ENCODE measurements at regions not wholly inside any gene's neighbourhood (a gene's known extent, or its start where the extent isn't known, plus 50 kb on each side); places are given as distances from the start of the nearest gene placed in this dataset.
"Not testable (repeated sequence)": the region's sequence is repeated elsewhere in the genome, so short reads cannot be mapped to it uniquely, and the experiment has no call there.

GRCh38 chr10:37035853-37036252 is 89.5 kb upstream of the ANKRD30A start:
- no peaks in the 10 kb centered on the region for H3K36me3 ChIP-seq
- H3K4me3 ChIP-seq = no peak overlapping the region
- ATAC-seq (ENCODE audit: low FRiP score in 2 of 2) (no peak), DNase-seq (no peak)
- H3K4me1 ChIP-seq = no peaks in the 10 kb centered on the region
- WGBS, 2 donors = 13 to 14% methylated on average over 1 of the region's 1 CpG
- no peak overlapping the region for H3K27ac ChIP-seq
- H3K27me3 ChIP-seq = no peaks in the 10 kb centered on the region
- H3K9me3 ChIP-seq = no peaks in the 10 kb centered on the region
- TF ChIP-seq POLR2A (IDR thresholded peaks at IDR 0.05) (no peak), POLR2AphosphoS5 (IDR thresholded peaks at IDR 0.05) (no peak), EP300 (IDR thresholded peaks at IDR 0.05) (no peak)
- TF ChIP-seq, protein P1, sequence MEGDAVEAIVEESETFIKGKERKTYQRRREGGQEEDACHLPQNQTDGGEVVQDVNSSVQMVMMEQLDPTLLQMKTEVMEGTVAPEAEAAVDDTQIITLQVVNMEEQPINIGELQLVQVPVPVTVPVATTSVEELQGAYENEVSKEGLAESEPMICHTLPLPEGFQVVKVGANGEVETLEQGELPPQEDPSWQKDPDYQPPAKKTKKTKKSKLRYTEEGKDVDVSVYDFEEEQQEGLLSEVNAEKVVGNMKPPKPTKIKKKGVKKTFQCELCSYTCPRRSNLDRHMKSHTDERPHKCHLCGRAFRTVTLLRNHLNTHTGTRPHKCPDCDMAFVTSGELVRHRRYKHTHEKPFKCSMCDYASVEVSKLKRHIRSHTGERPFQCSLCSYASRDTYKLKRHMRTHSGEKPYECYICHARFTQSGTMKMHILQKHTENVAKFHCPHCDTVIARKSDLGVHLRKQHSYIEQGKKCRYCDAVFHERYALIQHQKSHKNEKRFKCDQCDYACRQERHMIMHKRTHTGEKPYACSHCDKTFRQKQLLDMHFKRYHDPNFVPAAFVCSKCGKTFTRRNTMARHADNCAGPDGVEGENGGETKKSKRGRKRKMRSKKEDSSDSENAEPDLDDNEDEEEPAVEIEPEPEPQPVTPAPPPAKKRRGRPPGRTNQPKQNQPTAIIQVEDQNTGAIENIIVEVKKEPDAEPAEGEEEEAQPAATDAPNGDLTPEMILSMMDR (IDR thresholded peaks at IDR 0.05) = no peak

- WGBS, 2 donors = 40 to 44% methylated on average over 2 of the region's 2 CpGs
- Histone ChIP-seq H3K9me3 (no peaks in the 10 kb centered on the region), H3K36me3 (no peaks in the 10 kb centered on the region), H3K27ac (no peak overlapping the region), H3K4me3 (no peak overlapping the region), H3K27me3 (no peaks in the 10 kb centered on the region), H3K4me1 (no peaks in the 10 kb centered on the region)
- DNase-seq (no peak), ATAC-seq (ENCODE audit: low FRiP score in 2 of 2) (no peak)
- TF ChIP-seq POLR2AphosphoS5 (IDR thresholded peaks at IDR 0.05) (no peak), EP300 (IDR thresholded peaks at IDR 0.05) (no peak), POLR2A (IDR thresholded peaks at IDR 0.05) (no peak)
- TF ChIP-seq, protein P1 (IDR thresholded peaks at IDR 0.05) = no peak
Measured at GRCh38 chr10:37015498-37015897, 109.9 kb upstream of the ANKRD30A start.

GRCh38 chr10:37010741-37011140 is 114.7 kb upstream of the ANKRD30A start:
- no peak for ATAC-seq (ENCODE audit: low FRiP score in 2 of 2)
- Histone ChIP-seq H3K27me3 (no peaks in the 10 kb centered on the region), H3K4me1 (no peaks in the 10 kb centered on the region), H3K4me3 (no peak overlapping the region), H3K9me3 (no peaks in the 10 kb centered on the region), H3K36me3 (no peaks in the 10 kb centered on the region), H3K27ac (no peak overlapping the region)
- TF ChIP-seq POLR2A (IDR thresholded peaks at IDR 0.05) (no peak), EP300 (IDR thresholded peaks at IDR 0.05) (no peak), POLR2AphosphoS5 (IDR thresholded peaks at IDR 0.05) (no peak)
- TF ChIP-seq, protein P1 (IDR thresholded peaks at IDR 0.05) = no peak
- DNase-seq = no peak
- 74 to 93% methylated on average over 7 of the region's 7 CpGs for WGBS, 2 donors

DNA sequence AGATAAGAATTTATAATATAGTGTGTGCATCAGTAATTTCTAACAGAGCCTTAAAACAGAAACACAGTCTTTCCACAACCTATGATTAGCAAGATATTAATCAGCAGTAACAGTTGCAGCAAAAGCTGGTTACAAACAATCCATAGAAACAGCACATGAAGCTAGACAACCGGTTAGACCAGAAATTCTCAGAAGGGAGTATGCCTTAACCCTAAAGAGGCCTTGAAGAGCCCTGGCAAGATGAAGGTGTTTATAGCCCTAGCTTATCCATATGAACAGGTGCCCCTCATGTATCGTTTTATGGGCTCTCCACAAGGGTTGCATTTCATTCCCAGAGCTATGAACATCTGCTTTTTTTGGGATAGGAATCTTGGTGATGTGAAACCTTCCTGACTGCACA is 117.1 kb upstream of the ANKRD30A start:
- H3K4me3 ChIP-seq; H3K27ac ChIP-seq; H3K36me3 ChIP-seq; ATAC-seq (ENCODE audit: low FRiP score in 2 of 2); H3K4me1 ChIP-seq; H3K9me3 ChIP-seq; H3K27me3 ChIP-seq; DNase-seq: not testable (repeated sequence)
- 65 to 73% methylated on average over 2 of the region's 2 CpGs for WGBS, 2 donors

DNA sequence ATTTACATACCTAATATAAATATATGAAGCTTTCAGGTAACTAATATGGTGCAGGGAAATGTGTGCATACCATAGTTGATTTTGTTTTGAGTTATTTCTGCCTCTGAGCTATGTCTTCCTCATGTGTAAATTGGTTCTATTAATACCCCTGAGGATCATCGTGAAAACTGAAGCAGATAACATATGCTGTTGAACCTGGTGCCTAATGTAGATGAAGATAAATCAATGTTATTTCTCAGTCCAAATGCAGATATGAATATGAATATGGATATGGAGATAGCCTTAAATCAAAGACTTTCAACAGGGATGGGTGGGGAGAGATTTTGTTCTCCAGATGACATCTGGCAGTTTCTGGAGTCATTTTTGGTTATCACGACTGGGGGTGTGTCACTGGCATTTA is 122.3 kb upstream of the ANKRD30A start:
- no peak for TF ChIP-seq EP300 (IDR thresholded peaks at IDR 0.05)
- TF ChIP-seq POLR2AphosphoS5 (IDR thresholded peaks at IDR 0.05) = no peak
- TF ChIP-seq, protein P1 (IDR thresholded peaks at IDR 0.05) = no peak
- TF ChIP-seq POLR2A (IDR thresholded peaks at IDR 0.05) = no peak
- H3K27me3 ChIP-seq = no peaks in the 10 kb centered on the region
- no peaks in the 10 kb centered on the region for H3K4me1 ChIP-seq
- H3K36me3 ChIP-seq = no peaks in the 10 kb centered on the region
- no peak overlapping the region for H3K4me3 ChIP-seq
- H3K9me3 ChIP-seq = no peaks in the 10 kb centered on the region
- WGBS, 2 donors = 64 to 73% methylated on average over 2 of the region's 2 CpGs
- no peak overlapping the region for H3K27ac ChIP-seq
- no peak for DNase-seq
- ATAC-seq (ENCODE audit: low FRiP score in 2 of 2) = no peak

GRCh38 chr10:36995806-36996205 is 129.6 kb upstream of the ANKRD30A start:
- H3K9me3 ChIP-seq; H3K27me3 ChIP-seq; H3K36me3 ChIP-seq; H3K27ac ChIP-seq; H3K4me3 ChIP-seq; ATAC-seq (ENCODE audit: low FRiP score in 2 of 2); H3K4me1 ChIP-seq: not testable (repeated sequence)
- WGBS, 2 donors = 87 to 92% methylated on average over 14 of the region's 14 CpGs
- DNase-seq = peak in 1 of 2 donors; percentile 42

All from upper lobe of left lung (tissue), 6 donors.